ENCODE measurements at regions not wholly inside any gene's neighbourhood (a gene's known extent, or its start where the extent isn't known, plus 50 kb on each side); places are given as distances from the start of the nearest gene placed in this dataset.

DNA sequence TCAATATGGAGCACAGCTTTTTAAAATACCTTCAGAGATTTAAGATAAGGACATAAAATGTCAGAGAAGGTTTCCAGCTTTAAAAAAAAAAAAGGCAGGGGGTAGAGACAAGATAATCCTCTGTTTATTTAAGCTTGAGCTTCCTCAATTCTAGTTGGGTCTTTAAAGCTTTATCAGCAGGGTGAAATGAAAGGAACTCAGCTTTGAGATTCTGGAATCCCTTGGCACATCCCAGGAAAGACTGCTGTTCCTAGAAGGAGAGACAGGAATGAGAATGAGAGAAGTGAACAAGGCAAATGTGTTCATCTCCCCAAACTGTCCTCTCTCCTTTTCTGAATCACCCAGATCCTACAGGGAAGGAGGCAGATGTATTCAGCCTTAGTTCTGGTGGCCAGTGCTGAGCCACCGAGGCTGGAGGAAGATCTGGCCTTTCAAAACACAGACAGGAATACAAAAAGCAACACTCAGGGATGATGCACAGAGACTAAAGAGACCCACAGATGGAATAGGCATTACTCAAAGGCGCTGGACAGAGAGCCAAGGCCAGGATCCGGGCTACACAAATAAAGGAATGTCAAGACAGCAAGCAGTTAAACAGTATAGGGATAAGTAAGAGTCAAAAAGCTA is 385.8 kb upstream of the DUSP10 start:
- TF ChIP-seq, protein P1, sequence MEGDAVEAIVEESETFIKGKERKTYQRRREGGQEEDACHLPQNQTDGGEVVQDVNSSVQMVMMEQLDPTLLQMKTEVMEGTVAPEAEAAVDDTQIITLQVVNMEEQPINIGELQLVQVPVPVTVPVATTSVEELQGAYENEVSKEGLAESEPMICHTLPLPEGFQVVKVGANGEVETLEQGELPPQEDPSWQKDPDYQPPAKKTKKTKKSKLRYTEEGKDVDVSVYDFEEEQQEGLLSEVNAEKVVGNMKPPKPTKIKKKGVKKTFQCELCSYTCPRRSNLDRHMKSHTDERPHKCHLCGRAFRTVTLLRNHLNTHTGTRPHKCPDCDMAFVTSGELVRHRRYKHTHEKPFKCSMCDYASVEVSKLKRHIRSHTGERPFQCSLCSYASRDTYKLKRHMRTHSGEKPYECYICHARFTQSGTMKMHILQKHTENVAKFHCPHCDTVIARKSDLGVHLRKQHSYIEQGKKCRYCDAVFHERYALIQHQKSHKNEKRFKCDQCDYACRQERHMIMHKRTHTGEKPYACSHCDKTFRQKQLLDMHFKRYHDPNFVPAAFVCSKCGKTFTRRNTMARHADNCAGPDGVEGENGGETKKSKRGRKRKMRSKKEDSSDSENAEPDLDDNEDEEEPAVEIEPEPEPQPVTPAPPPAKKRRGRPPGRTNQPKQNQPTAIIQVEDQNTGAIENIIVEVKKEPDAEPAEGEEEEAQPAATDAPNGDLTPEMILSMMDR (IDR thresholded peaks at IDR 0.05) = no peak
- TF ChIP-seq POLR2A (IDR thresholded peaks at IDR 0.05) = no peak
